Activated CD8-positive, alpha-beta T cell treated with anti-CD3 and anti-CD28 coated beads for 36 hours (primary cell): ENCODE measurements at regions not wholly inside any gene's neighbourhood (a gene's known extent, or its start where the extent isn't known, plus 50 kb on each side); places are given as distances from the start of the nearest gene placed in this dataset.

Source experiments
- ATAC-seq: fragments of 200-7000 bp; cut with Tn5 transposase; one replicate; pipeline ENCODE4 v1.10.0; 2021; ENCODE audit warnings: mild to moderate bottlenecking, moderate library complexity
- CTCF ChIA-PET: fragments of 350-600 bp; sonication (Branson Sonifier 250); formaldehyde crosslinking; loops from one replicate; lab custom pipeline; 2021; ENCODE audit warnings: antibody characterized with exemption; lab: Charles Lee
- POLR2A ChIA-PET: fragments of 350-600 bp; sonication (Branson Sonifier 250); formaldehyde crosslinking; loops from one replicate; lab custom pipeline; 2021; ENCODE audit warnings: antibody characterized with exemption; lab: Charles Lee
- DNase-seq: peaks from one replicate; pipeline ENCODE4 v3.0.0-alpha.2; 2020
- H3K27ac Mint-ChIP-seq: one replicate; pipeline ENCODE4 v1.8.0; 2021; ENCODE audit warnings: mild to moderate bottlenecking, mixed read lengths
- H3K27me3 Mint-ChIP-seq: one replicate; pipeline ENCODE4 v1.8.0; 2021; ENCODE audit warnings: mixed read lengths
- H3K36me3 Mint-ChIP-seq: one replicate; pipeline ENCODE4 v1.8.0; 2021; ENCODE audit warnings: low read depth, mixed read lengths
- H3K4me1 Mint-ChIP-seq: one replicate; pipeline ENCODE4 v1.8.0; 2021; ENCODE audit warnings: low read depth, mixed read lengths
- H3K4me3 Mint-ChIP-seq: one replicate; pipeline ENCODE4 v1.8.0; 2021; ENCODE audit warnings: mild to moderate bottlenecking, moderate library complexity, mixed read lengths
- H3K9me3 Mint-ChIP-seq: one replicate; pipeline ENCODE4 v1.8.0; 2021; ENCODE audit warnings: mixed read lengths
- CTCF ChIP-seq: fragments of 200-600 bp; IDR thresholded peaks from one replicate; pipeline ENCODE4 v1.8.0; 2022; ENCODE audit warnings: antibody characterized with exemption, mild to moderate bottlenecking
- intact Hi-C: fragments of 100-400 bp; cut with micrococcal nuclease; formaldehyde crosslinking; loops from one replicate; pipeline ENCODE4 v1.10.0; 2022

GRCh38 chr12:9334964-9335363, 126.8 kb upstream of the PZP start:
- H3K36me3 Mint-ChIP-seq, result peaks cover 4% of the 10 kb centered on the region
- H3K4me3 Mint-ChIP-seq, result no peak overlapping the region
- no peak for ATAC-seq
- H3K27me3 Mint-ChIP-seq, result no peaks in the 10 kb centered on the region
- intact Hi-C loops, result loop anchor here (5.0 to 10.0 kb wide), 2 partner anchors 247 to 290 kb away; no protein-coding TSS in a partner anchor
- no peak for DNase-seq
- POLR2A ChIA-PET, result no interaction called here
- peaks cover 8% of the 10 kb centered on the region for H3K9me3 Mint-ChIP-seq
- H3K27ac Mint-ChIP-seq, result no peak overlapping the region
- CTCF ChIA-PET, result interaction anchor here (1.3 kb wide), 1 partner anchor 134 kb away, joined by 3 read pairs; no protein-coding TSS in a partner anchor
- TF ChIP-seq CTCF, result no peak
- peaks cover 3% of the 10 kb centered on the region for H3K4me1 Mint-ChIP-seq

- TF ChIP-seq CTCF, result no peak
- ATAC-seq, result no peak
Measured at GRCh38 chr12:9334041-9334692, 126.0 kb upstream of the PZP start.

GRCh38 chr12:9333161-9333560, 125.0 kb upstream of the PZP start:
- no peak for ATAC-seq
- POLR2A ChIA-PET, result interaction anchor here (1.1 kb wide), 1 partner anchor 45 kb away, joined by 4 read pairs; no protein-coding TSS in a partner anchor
- Mint-ChIP-seq H3K9me3 (peaks cover 8% of the 10 kb centered on the region), H3K4me3 (no peak overlapping the region), H3K36me3 (peaks cover 4% of the 10 kb centered on the region), H3K4me1 (peaks cover 3% of the 10 kb centered on the region), H3K27ac (no peak overlapping the region), H3K27me3 (no peaks in the 10 kb centered on the region)
- CTCF ChIA-PET, result interaction anchor here (1.7 to 5.4 kb wide), 4 partner anchors 10 to 136 kb away, joined by 4 to 68 read pairs (median 8); no protein-coding TSS in a partner anchor
- TF ChIP-seq CTCF, result no peak
- no peak for DNase-seq
- intact Hi-C loops, result loop anchor here (10.0 kb wide), 1 partner anchor 292 kb away; no protein-coding TSS in a partner anchor

More at GRCh38 chr12:9334041-9334692, 126.0 kb upstream of the PZP start:
- intact Hi-C loops, result loop anchor here (10.0 kb wide), 1 partner anchor 291 kb away; no protein-coding TSS in a partner anchor
- POLR2A ChIA-PET, result interaction anchor here (1.1 kb wide), 1 partner anchor 44 kb away, joined by 4 read pairs; no protein-coding TSS in a partner anchor
- peaks cover 8% of the 10 kb centered on the region for H3K9me3 Mint-ChIP-seq
- H3K27me3 Mint-ChIP-seq, result no peaks in the 10 kb centered on the region
- peaks cover 3% of the 10 kb centered on the region for H3K4me1 Mint-ChIP-seq
- no peak for DNase-seq
- CTCF ChIA-PET, result interaction anchor here (1.3 to 2.0 kb wide), 3 partner anchors 28 to 135 kb away, joined by 3 to 7 read pairs (median 4); no protein-coding TSS in a partner anchor
- H3K36me3 Mint-ChIP-seq, result peaks cover 4% of the 10 kb centered on the region
- H3K4me3 Mint-ChIP-seq, result no peak overlapping the region
- no peak overlapping the region for H3K27ac Mint-ChIP-seq

- H3K4me3 Mint-ChIP-seq, result no peak overlapping the region
- ChIA-PET CTCF (interaction anchor here (1.3 to 5.4 kb wide), 6 partner anchors 11 to 418 kb away, joined by 4 to 68 read pairs (median 8); no protein-coding TSS in a partner anchor), POLR2A (interaction anchor here (1.0 kb wide), 1 partner anchor 9 kb away, joined by 3 read pairs; no protein-coding TSS in a partner anchor)
- no peaks in the 10 kb centered on the region for H3K27me3 Mint-ChIP-seq
- no peak for DNase-seq
- no peak overlapping the region for H3K27ac Mint-ChIP-seq
- no peak for ATAC-seq
- peaks cover 8% of the 10 kb centered on the region for H3K9me3 Mint-ChIP-seq
- intact Hi-C loops, result loop anchor here (10.0 kb wide), 1 partner anchor 292 kb away; no protein-coding TSS in a partner anchor
- no peak for TF ChIP-seq CTCF
- peaks cover 4% of the 10 kb centered on the region for H3K4me1 Mint-ChIP-seq
- peaks cover 4% of the 10 kb centered on the region for H3K36me3 Mint-ChIP-seq
Measured at GRCh38 chr12:9332564-9332963, 124.4 kb upstream of the PZP start.
